ENCODE measurements at regions not wholly inside any gene's neighbourhood (a gene's known extent, or its start where the extent isn't known, plus 50 kb on each side); places are given as distances from the start of the nearest gene placed in this dataset.

DNA sequence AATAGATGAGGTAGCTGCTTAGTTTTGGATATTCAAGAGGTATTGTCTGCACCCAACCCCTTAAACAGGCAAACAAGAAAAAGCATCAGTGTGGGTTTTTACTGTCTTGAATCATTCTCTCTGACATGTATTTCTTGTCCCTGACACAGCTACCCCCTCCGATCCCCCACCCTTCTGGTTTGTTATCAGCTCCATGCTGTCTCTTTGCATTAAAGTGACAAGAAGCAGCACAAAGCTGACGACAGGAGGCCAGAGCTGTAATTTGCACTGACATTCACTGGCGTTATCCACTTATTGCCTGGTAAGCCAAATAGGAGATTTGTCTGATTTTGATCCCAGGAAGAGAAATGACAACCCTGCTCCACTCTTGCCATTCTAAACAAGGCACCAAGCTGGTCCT lies 83.3 kb upstream of the SNRK start:
- DNase-seq (ENCODE audit: low read depth, low spot score), result no peak
- CTCF ChIA-PET, result interaction anchor here (0.5 kb wide), 1 partner anchor 242 kb away, joined by 3 read pairs; no protein-coding TSS in a partner anchor
- POLR2A ChIA-PET, result no interaction called here
- TF ChIP-seq, protein P1, sequence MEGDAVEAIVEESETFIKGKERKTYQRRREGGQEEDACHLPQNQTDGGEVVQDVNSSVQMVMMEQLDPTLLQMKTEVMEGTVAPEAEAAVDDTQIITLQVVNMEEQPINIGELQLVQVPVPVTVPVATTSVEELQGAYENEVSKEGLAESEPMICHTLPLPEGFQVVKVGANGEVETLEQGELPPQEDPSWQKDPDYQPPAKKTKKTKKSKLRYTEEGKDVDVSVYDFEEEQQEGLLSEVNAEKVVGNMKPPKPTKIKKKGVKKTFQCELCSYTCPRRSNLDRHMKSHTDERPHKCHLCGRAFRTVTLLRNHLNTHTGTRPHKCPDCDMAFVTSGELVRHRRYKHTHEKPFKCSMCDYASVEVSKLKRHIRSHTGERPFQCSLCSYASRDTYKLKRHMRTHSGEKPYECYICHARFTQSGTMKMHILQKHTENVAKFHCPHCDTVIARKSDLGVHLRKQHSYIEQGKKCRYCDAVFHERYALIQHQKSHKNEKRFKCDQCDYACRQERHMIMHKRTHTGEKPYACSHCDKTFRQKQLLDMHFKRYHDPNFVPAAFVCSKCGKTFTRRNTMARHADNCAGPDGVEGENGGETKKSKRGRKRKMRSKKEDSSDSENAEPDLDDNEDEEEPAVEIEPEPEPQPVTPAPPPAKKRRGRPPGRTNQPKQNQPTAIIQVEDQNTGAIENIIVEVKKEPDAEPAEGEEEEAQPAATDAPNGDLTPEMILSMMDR (IDR thresholded peaks at IDR 0.05; ENCODE audit: low read depth, low read length), result no peak
- Histone ChIP-seq H3K4me3 (ENCODE audit: low read depth, low read length) (no peak overlapping the region), H3K9me3 (ENCODE audit: control insufficient read depth, insufficient read depth, low read length) (peaks cover 4% of the 10 kb centered on the region; the same call in 1 of the 2 replicates), H3K27ac (ENCODE audit: low read depth, low read length) (no peak overlapping the region), H3K27me3 (ENCODE audit: control insufficient read depth, insufficient read depth, low read length) (no peaks in the 10 kb centered on the region)

DNA sequence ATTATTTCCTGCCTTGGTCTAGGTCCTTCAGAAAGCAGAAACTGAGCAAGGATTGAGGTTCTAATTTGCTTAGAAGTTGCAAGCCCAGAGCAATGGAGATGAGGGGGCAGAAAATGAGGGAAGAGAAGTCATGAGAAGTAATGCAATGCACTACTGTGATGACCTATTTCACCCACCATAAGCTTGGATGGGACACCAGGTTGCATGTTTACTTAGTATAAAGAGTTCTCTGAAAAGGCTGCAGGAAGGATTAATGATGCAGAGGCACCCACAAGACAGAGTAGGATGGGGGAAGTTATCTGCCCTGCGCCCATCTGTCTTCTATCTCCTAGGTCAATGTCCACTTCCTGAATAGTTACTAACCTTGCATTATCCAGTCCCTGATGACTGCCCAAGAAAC lies 84.8 kb upstream of the SNRK start:
- ChIA-PET POLR2A (no interaction called here), CTCF (no interaction called here)
- TF ChIP-seq, protein P1 (IDR thresholded peaks at IDR 0.05; ENCODE audit: low read depth, low read length), result no peak
- DNase-seq (ENCODE audit: low read depth, low spot score), result no peak
- Histone ChIP-seq H3K9me3 (ENCODE audit: control insufficient read depth, insufficient read depth, low read length) (peaks cover 4% of the 10 kb centered on the region; the same call in 1 of the 2 replicates), H3K27ac (ENCODE audit: low read depth, low read length) (no peak overlapping the region), H3K4me3 (ENCODE audit: low read depth, low read length) (no peak overlapping the region), H3K27me3 (ENCODE audit: control insufficient read depth, insufficient read depth, low read length) (no peaks in the 10 kb centered on the region)

DNA sequence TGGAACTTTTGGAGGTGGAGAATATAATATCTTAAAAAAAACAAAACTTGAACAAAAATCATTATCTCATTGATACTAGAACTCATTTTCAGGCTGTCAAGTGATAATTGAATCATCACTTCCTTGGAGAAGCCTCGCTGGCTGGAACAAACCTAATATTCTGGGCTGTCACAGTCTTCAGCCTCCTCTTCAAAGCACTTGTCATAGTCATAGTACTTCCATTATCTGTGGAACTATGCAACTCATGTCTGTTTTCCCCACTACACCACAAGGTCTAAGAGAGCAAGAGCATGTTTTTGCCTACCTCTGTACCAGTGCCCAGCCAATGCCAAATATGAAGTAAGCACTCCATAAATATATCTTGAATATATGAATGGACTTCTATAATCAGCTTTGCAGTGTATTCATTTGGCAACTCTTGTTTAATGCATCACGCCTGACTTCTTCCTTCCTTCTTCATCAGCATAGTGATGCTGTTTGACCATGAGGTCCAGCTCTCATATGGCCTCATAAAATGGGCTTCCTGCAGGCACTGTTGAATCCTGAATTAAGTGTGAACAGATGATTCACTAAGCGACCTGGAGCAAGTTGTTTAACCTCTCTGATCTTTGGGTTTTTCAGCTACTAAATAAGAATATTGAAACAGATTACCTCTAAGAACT lies 86.6 kb upstream of the SNRK start:
- no peak overlapping the region for H3K27ac ChIP-seq (ENCODE audit: low read depth, low read length)
- TF ChIP-seq, protein P1 (IDR thresholded peaks at IDR 0.05; ENCODE audit: low read depth, low read length), result no peak

DNA sequence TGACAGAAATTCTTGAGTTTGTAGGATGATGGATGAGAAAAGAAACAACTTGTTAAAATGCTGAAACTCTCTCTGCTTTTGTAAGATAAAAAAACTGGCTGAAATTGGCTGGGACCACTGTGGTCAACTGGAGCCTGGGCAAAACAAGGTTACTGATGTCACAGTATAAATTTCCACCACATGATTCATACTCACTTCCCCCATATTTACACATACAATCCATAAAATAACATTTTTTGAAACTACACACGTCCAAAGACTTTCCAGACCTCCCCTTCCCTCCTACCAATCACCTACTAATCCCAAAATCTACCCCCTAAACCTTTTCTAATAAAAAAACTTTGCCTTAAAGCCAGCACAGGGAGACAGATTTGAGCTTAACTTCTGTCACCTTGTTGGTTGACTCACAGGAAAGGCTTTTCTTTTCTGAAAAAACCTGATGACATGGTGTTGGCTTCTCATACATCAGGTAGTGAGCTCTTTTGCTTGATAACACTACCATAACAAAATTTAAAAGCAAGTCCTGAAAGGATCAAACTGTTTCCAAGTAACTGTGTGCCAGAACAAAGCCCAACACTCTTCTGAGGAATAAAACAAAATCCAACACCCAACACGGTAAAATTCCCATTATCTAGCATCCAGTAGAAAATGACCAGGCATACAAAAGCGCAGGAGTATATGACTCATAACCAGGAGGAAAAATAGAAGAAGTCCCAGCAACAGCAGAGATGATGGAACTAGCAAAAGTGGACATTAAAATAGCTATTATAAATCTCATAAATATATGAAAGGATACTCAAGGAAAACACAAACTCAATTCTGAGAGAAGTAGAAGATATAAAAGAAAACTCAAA lies 87.3 kb upstream of the SNRK start:
- Histone ChIP-seq H3K9me3 (ENCODE audit: control insufficient read depth, insufficient read depth, low read length) (peaks cover 4% of the 10 kb centered on the region; the same call in 1 of the 2 replicates), H3K27me3 (ENCODE audit: control insufficient read depth, insufficient read depth, low read length) (no peaks in the 10 kb centered on the region), H3K27ac (ENCODE audit: low read depth, low read length) (no peak overlapping the region), H3K4me3 (ENCODE audit: low read depth, low read length) (no peak overlapping the region)
- ChIA-PET CTCF (interaction anchor here (0.5 kb wide), 1 partner anchor 706 kb away, joined by 3 read pairs; no protein-coding TSS in a partner anchor), POLR2A (no interaction called here)
- TF ChIP-seq, protein P1 (IDR thresholded peaks at IDR 0.05; ENCODE audit: low read depth, low read length), result no peak
- no peak for DNase-seq (ENCODE audit: low read depth, low spot score)

More for the DNA sequence above, 86.6 kb upstream of the SNRK start:
- no peaks in the 10 kb centered on the region for H3K27me3 ChIP-seq (ENCODE audit: control insufficient read depth, insufficient read depth, low read length)
- H3K4me3 ChIP-seq (ENCODE audit: low read depth, low read length), result no peak overlapping the region
- H3K9me3 ChIP-seq (ENCODE audit: control insufficient read depth, insufficient read depth, low read length), result peaks cover 4% of the 10 kb centered on the region; the same call in 1 of the 2 replicates
- POLR2A ChIA-PET, result no interaction called here
- DNase-seq (ENCODE audit: low read depth, low spot score), result no peak
- CTCF ChIA-PET, result no interaction called here

DNA sequence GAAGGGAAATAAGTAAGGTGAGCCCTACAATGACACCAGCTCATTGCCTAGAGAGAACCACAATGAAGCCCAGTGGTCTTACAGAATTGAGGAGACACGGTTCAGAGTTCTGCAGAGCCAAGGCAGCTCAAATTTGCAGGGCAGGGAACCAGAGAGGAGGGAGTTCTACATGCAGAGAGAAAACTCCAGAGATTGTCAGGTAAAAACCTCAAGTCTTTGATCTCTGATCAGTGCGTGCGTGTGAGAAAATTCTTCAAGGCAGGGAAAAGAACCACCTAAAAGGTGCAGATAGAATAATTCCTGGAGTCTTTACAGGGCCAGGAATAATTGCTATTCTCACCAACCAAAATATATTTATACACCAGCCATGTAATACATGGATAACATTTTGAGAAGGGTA lies 88.0 kb upstream of the SNRK start:
- Histone ChIP-seq H3K27me3 (ENCODE audit: control insufficient read depth, insufficient read depth, low read length) (no peaks in the 10 kb centered on the region), H3K4me3 (ENCODE audit: low read depth, low read length) (no peak overlapping the region), H3K27ac (ENCODE audit: low read depth, low read length) (no peak overlapping the region), H3K9me3 (ENCODE audit: control insufficient read depth, insufficient read depth, low read length) (peaks cover 4% of the 10 kb centered on the region; the same call in 1 of the 2 replicates)
- POLR2A ChIA-PET, result no interaction called here
- TF ChIP-seq, protein P1 (IDR thresholded peaks at IDR 0.05; ENCODE audit: low read depth, low read length), result no peak
- DNase-seq (ENCODE audit: low read depth, low spot score), result no peak
- CTCF ChIA-PET, result no interaction called here

All from AG04450 (cell line).